PC-3 (cell line): ENCODE measurements at regions not wholly inside any gene's neighbourhood (a gene's known extent, or its start where the extent isn't known, plus 50 kb on each side); places are given as distances from the start of the nearest gene placed in this dataset.

Source experiments
- EZH2 ChIP-seq: fragments of 300-600 bp; sonication (generic); IDR thresholded peaks from one replicate; pipeline ENCODE4 v1.6.1; 2017; ENCODE audit warnings: antibody characterized with exemption, mild to moderate bottlenecking, low read length; ENCODE audit not compliant: unreplicated experiment
- EZH2phosphoT487 ChIP-seq: fragments of 300-600 bp; sonication (generic); IDR thresholded peaks from 2 replicates; pipeline ENCODE4 v1.6.1; 2018; ENCODE audit warnings: mild to moderate bottlenecking, antibody characterized with exemption, low read length, borderline replicate concordance
- TF ChIP-seq, protein P1 (sequence below): fragments of 300-600 bp; sonication (generic); conservative IDR thresholded peaks from 2 replicates; pipeline ENCODE4 v1.5.1; 2017; ENCODE audit warnings: antibody characterized with exemption, low read depth, mild to moderate bottlenecking, low read length

DNA sequence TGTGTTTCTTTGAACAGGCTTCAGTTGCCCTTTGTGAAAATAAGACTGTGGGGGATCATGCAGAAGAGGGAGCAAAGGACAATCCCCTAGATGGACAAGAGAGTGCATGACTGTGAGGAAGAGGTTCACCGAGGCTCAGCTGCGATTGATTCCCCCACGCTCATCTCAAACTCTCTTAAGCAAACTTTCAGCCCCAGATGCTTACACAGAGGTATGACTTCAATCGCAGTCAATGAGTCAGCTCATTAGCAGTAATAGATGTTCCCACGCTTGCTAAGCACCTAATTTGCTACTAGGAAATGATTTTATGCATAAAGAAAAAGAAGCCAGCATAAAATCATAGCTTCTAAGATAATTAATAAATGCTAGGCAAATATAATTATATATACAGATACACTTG lies 2256.1 kb upstream of the AGA start:
- TF ChIP-seq, protein P1, sequence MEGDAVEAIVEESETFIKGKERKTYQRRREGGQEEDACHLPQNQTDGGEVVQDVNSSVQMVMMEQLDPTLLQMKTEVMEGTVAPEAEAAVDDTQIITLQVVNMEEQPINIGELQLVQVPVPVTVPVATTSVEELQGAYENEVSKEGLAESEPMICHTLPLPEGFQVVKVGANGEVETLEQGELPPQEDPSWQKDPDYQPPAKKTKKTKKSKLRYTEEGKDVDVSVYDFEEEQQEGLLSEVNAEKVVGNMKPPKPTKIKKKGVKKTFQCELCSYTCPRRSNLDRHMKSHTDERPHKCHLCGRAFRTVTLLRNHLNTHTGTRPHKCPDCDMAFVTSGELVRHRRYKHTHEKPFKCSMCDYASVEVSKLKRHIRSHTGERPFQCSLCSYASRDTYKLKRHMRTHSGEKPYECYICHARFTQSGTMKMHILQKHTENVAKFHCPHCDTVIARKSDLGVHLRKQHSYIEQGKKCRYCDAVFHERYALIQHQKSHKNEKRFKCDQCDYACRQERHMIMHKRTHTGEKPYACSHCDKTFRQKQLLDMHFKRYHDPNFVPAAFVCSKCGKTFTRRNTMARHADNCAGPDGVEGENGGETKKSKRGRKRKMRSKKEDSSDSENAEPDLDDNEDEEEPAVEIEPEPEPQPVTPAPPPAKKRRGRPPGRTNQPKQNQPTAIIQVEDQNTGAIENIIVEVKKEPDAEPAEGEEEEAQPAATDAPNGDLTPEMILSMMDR: no peak
- no peak for TF ChIP-seq EZH2phosphoT487
- TF ChIP-seq EZH2: no peak
